NAMALWA (cell line): ENCODE measurements at regions not wholly inside any gene's neighbourhood (a gene's known extent, or its start where the extent isn't known, plus 50 kb on each side); places are given as distances from the start of the nearest gene placed in this dataset.
"Not testable (repeated sequence)": the region's sequence is repeated elsewhere in the genome, so short reads cannot be mapped to it uniquely, and the experiment has no call there.

Source experiments
- DNase-seq: peaks from one replicate; pipeline ENCODE4 v3.0.0-alpha.2; 2015; ENCODE audit warnings: low spot score

- no peak for DNase-seq
Measured at GRCh38 chr12:20047901-20048300, 320.4 kb upstream of the PDE3A start.

- DNase-seq, result no peak
Measured at GRCh38 chr12:20050221-20050620, 318.1 kb upstream of the PDE3A start.

- no peak for DNase-seq
Measured at GRCh38 chr12:20053782-20054181, 314.6 kb upstream of the PDE3A start.

- DNase-seq, result no peak
Measured at GRCh38 chr12:20055856-20056255, 312.5 kb upstream of the PDE3A start.

GRCh38 chr12:20057398-20057797 is 310.9 kb upstream of the PDE3A start:
- DNase-seq, result no peak

GRCh38 chr12:20063116-20063515 is 305.2 kb upstream of the PDE3A start:
- DNase-seq, result no peak

- DNase-seq, result no peak
Measured at GRCh38 chr12:20077618-20078017, 290.7 kb upstream of the PDE3A start.

GRCh38 chr12:20089077-20089476 is 279.3 kb upstream of the PDE3A start:
- no peak for DNase-seq

GRCh38 chr12:20093190-20093810 is 275.0 kb upstream of the PDE3A start:
- DNase-seq, result not testable (repeated sequence)

- DNase-seq, result no peak
Measured at GRCh38 chr12:20096430-20096829, 271.9 kb upstream of the PDE3A start.

GRCh38 chr12:20097626-20098025 is 270.7 kb upstream of the PDE3A start:
- no peak for DNase-seq

- DNase-seq, result no peak
Measured at GRCh38 chr12:20099395-20100183, 268.7 kb upstream of the PDE3A start.

GRCh38 chr12:20101046-20101445 is 267.3 kb upstream of the PDE3A start:
- DNase-seq, result no peak

GRCh38 chr12:20105943-20106342 is 262.4 kb upstream of the PDE3A start:
- DNase-seq, result no peak

GRCh38 chr12:20109676-20110075 is 258.7 kb upstream of the PDE3A start:
- DNase-seq, result no peak

GRCh38 chr12:20115371-20115770 is 253.0 kb upstream of the PDE3A start:
- not testable (repeated sequence) for DNase-seq

GRCh38 chr12:20119596-20120402 is 248.5 kb upstream of the PDE3A start:
- DNase-seq, result no peak

- DNase-seq, result no peak
Measured at GRCh38 chr12:20120403-20120725, 248.0 kb upstream of the PDE3A start.

GRCh38 chr12:20122274-20122673 is 246.1 kb upstream of the PDE3A start:
- DNase-seq, result no peak

- DNase-seq, result no peak
Measured at GRCh38 chr12:20123465-20123864, 244.9 kb upstream of the PDE3A start.

- DNase-seq, result no peak
Measured at GRCh38 chr12:20125276-20125798, 243.0 kb upstream of the PDE3A start.

- DNase-seq, result no peak
Measured at GRCh38 chr12:20126601-20127000, 241.7 kb upstream of the PDE3A start.

GRCh38 chr12:20127413-20127812 is 240.9 kb upstream of the PDE3A start:
- DNase-seq, result no peak
